ENCODE measurements at regions not wholly inside any gene's neighbourhood (a gene's known extent, or its start where the extent isn't known, plus 50 kb on each side); places are given as distances from the start of the nearest gene placed in this dataset.

- DNase-seq (ENCODE audit: low read depth, low spot score) (no peak), ATAC-seq (no peak)
- H3K36me3 ChIP-seq (ENCODE audit: control insufficient read depth, insufficient read depth, low read length), result no peaks in the 10 kb centered on the region; the same call in 1 of the 2 replicates
- H3K4me3 ChIP-seq (ENCODE audit: low read depth in 2 of 2, low read length in 2 of 2), result no peak overlapping the region
- BruUV-seq (replicated peaks), result no TSS peak
- ChIA-PET POLR2A (no interaction called here), CTCF (no interaction called here)
- no peaks in the 10 kb centered on the region for H3K9me3 ChIP-seq (ENCODE audit: control insufficient read depth, insufficient read depth, low read depth, low read length)
- no peak for TF ChIP-seq TCF7L2 (IDR thresholded peaks at IDR 0.05; ENCODE audit: low read depth, low read length)
- no peak for TF ChIP-seq CTCF (IDR thresholded peaks at IDR 0.05)
- no peak for TF ChIP-seq SIN3A (IDR thresholded peaks at IDR 0.05; ENCODE audit: borderline replicate concordance, insufficient read depth, low read depth, low read length)
- intact Hi-C loops (cut with micrococcal nuclease; ENCODE audit: unreplicated experiment) (no loop called here), in situ Hi-C loops (cut with HindIII; ENCODE audit: low pct_unique_long_range_greater_than_20kb, low sequenced_read_pairs) (no loop called here)
- no peaks in the 10 kb centered on the region for H3K27me3 ChIP-seq (ENCODE audit: control insufficient read depth, insufficient read depth, low read length)
- no peak overlapping the region for H3K27ac ChIP-seq (ENCODE audit: low read length)
- no peaks in the 10 kb centered on the region for H3K4me1 ChIP-seq (ENCODE audit: control insufficient read depth, insufficient read depth, low read length)
Measured at GRCh38 chr6:88449770-88450169, 283.6 kb upstream of the CNR1 start.

GRCh38 chr6:88445188-88445965, 279.2 kb upstream of the CNR1 start:
- in situ Hi-C loops (cut with HindIII; ENCODE audit: low pct_unique_long_range_greater_than_20kb, low sequenced_read_pairs), result no loop called here
- ChIA-PET POLR2A (no interaction called here), CTCF (no interaction called here)
- H3K4me1 ChIP-seq (ENCODE audit: control insufficient read depth, insufficient read depth, low read length), result no peaks in the 10 kb centered on the region
- TF ChIP-seq REST (IDR thresholded peaks at IDR 0.05; ENCODE audit: insufficient read depth in 1 of 2, low read depth in 2 of 2, low read length in 1 of 2) (no peak), POLR2AphosphoS5 (IDR thresholded peaks at IDR 0.05; ENCODE audit: low read depth, low read length) (no peak), SIN3A (IDR thresholded peaks at IDR 0.05; ENCODE audit: borderline replicate concordance, insufficient read depth, low read depth, low read length) (no peak), CTCF (IDR thresholded peaks at IDR 0.05) (no peak), TCF7L2 (IDR thresholded peaks at IDR 0.05; ENCODE audit: low read depth, low read length) (no peak)
- intact Hi-C loops (cut with micrococcal nuclease; ENCODE audit: unreplicated experiment), result no loop called here
- H3K27me3 ChIP-seq (ENCODE audit: control insufficient read depth, insufficient read depth, low read length), result no peaks in the 10 kb centered on the region
- no peak overlapping the region for H3K27ac ChIP-seq (ENCODE audit: low read length)
- DNase-seq (ENCODE audit: low read depth, low spot score) (no peak), ATAC-seq (no peak)
- no peak overlapping the region for H3K4me3 ChIP-seq (ENCODE audit: low read depth in 2 of 2, low read length in 2 of 2)
- no TSS peak for BruUV-seq (replicated peaks)
- H3K9me3 ChIP-seq (ENCODE audit: control insufficient read depth, insufficient read depth, low read depth, low read length), result no peaks in the 10 kb centered on the region
- no peaks in the 10 kb centered on the region for H3K36me3 ChIP-seq (ENCODE audit: control insufficient read depth, insufficient read depth, low read length)
